ENCODE measurements at regions not wholly inside any gene's neighbourhood (a gene's known extent, or its start where the extent isn't known, plus 50 kb on each side); places are given as distances from the start of the nearest gene placed in this dataset.

DNA sequence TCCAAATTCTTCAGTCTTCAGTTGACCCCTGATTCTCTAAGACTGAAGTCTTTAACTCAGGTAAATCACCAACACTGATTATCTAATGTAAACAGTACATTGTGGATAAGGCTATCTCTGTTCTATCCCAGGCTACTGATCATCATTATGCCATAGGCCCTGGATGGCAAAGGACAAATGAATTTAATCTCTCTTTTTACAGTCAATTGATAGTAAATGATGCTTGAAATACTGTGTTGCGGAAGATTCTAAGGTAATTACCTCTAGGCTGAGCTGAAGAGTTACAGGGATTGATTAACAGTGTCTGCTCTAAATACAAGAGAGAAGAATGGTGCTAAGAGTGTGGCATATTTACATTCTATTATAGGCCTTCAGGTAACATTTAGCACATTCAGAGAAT, 264.7 kb downstream of the ACTL7B start:
- H3K9ac ChIP-seq (ENCODE audit: low read depth, low read length): no peak overlapping the region
- no peaks in the 10 kb centered on the region for H3K9me3 ChIP-seq (replicated peaks; ENCODE audit: low read length)
- H3K4me2 ChIP-seq (ENCODE audit: low read length): no peak overlapping the region
- no peaks in the 10 kb centered on the region for H3K36me3 ChIP-seq (ENCODE audit: insufficient read depth, low read length)
- peaks cover 31% of the 10 kb centered on the region for H3K27me3 ChIP-seq (ENCODE audit: control insufficient read depth, insufficient read depth, low read length)
- no peaks in the 10 kb centered on the region for H3K4me1 ChIP-seq (ENCODE audit: control insufficient read depth, insufficient read depth, low read length)
- no peak overlapping the region for H3K4me3 ChIP-seq (ENCODE audit: low read length)

DNA sequence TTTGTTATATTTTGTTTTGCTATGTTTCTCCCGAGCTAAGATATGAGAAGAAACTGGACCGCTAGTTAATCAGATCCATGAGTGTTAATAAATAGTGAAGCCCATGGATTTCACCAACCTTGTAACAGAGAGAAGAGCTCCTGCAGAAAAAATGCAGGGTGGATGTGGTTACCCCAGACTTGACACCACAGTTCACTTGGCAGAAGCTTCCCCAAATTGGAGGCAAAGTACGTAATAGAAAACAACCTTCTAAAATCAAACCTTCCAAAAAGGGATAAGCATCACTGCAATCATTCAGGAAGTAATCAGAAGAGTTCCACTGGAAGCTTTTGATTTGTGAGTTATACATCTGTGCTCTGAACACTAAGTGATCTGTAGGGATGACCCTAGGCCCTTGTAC, 267.5 kb downstream of the ACTL7B start:
- Histone ChIP-seq H3K4me2 (ENCODE audit: low read length) (no peak overlapping the region), H3K4me3 (ENCODE audit: low read length) (no peak overlapping the region), H3K4me1 (ENCODE audit: control insufficient read depth, insufficient read depth, low read length) (no peaks in the 10 kb centered on the region), H3K36me3 (ENCODE audit: insufficient read depth, low read length) (no peaks in the 10 kb centered on the region), H3K9me3 (replicated peaks; ENCODE audit: low read length) (no peaks in the 10 kb centered on the region), H3K27me3 (ENCODE audit: control insufficient read depth, insufficient read depth, low read length) (peaks cover 47% of the 10 kb centered on the region), H3K9ac (ENCODE audit: low read depth, low read length) (no peak overlapping the region)

DNA sequence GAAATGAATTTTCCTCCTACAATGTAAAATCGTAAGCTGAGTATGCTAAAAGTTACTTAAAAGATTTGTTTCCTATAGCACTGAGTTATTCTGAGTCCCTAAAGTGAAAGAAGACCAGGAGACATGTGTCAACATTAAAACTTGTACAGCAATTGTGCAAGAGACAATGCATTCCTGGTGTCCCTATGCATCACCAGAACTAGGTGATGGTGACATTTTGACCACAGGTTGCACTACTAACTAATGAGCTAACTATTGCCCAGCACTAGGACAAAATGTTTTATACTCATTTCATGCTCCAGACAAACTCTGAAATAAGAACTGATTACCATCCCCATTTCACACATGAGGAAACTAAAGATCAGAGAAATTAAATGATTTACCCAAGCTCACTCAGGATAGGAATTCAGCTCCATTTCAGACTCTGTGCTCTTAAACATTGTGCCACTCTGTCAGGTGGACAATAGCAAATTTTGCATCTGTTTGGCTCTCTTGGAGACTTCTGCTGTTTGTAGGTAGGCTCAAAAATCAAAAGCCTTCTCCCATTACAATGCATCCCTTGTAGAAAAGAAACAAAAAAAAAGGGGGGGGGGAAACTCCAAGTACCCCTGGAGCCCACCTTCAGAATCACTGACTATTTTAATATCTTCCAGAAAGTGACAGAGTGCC, 269.2 kb downstream of the ACTL7B start:
- no peaks in the 10 kb centered on the region for H3K4me1 ChIP-seq (ENCODE audit: control insufficient read depth, insufficient read depth, low read length)
- no peak overlapping the region for H3K4me3 ChIP-seq (ENCODE audit: low read length)
- peaks cover 51% of the 10 kb centered on the region for H3K27me3 ChIP-seq (ENCODE audit: control insufficient read depth, insufficient read depth, low read length)
- no peak overlapping the region for H3K4me2 ChIP-seq (ENCODE audit: low read length)
- H3K9me3 ChIP-seq (replicated peaks; ENCODE audit: low read length): no peaks in the 10 kb centered on the region
- H3K36me3 ChIP-seq (ENCODE audit: insufficient read depth, low read length): no peaks in the 10 kb centered on the region
- H3K9ac ChIP-seq (ENCODE audit: low read depth, low read length): no peak overlapping the region

DNA sequence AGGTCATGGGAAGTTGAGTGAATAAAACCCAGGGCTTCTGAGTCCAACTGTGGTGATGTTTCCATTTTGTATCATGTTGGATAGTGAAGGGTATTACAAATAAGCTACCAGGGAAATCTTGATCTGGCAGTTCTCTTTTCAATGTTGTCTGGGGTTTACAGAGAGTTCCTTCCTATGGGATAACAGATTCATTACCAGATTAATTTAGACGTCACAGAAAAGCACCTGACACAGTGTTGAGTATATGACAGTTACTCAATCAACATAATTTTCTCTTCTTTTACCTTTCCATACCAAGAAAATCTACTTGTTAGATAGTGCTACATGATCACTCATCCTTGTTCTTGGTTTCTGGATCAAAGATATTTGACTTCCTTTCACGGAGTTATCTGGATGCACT, 270.9 kb downstream of the ACTL7B start:
- Histone ChIP-seq H3K4me1 (ENCODE audit: control insufficient read depth, insufficient read depth, low read length) (peaks cover 3% of the 10 kb centered on the region), H3K4me3 (ENCODE audit: low read length) (no peak overlapping the region), H3K9ac (ENCODE audit: low read depth, low read length) (no peak overlapping the region), H3K27me3 (ENCODE audit: control insufficient read depth, insufficient read depth, low read length) (peaks cover 54% of the 10 kb centered on the region), H3K9me3 (replicated peaks; ENCODE audit: low read length) (no peaks in the 10 kb centered on the region), H3K4me2 (ENCODE audit: low read length) (no peak overlapping the region), H3K36me3 (ENCODE audit: insufficient read depth, low read length) (no peaks in the 10 kb centered on the region)

DNA sequence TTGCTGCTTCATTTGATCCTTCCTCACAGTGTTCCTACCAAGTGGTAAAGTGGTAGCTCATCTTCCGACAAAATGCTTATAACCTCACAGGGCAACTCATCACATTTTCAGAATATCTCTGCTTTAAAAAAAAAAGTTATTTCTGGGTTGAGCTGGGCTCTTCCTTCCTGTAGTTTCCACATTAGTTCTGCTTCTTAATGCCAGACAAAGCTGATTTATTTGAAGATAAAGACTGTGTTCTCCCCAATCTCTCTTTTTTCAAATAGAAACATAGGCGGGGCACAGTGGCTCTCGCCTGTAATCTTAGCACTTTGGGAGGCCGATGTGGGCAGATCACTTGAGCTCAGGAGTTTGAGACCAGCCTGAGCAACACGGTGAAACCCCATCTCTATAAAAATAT, 273.1 kb downstream of the ACTL7B start:
- Histone ChIP-seq H3K4me3 (ENCODE audit: low read length) (no peak overlapping the region), H3K9me3 (replicated peaks; ENCODE audit: low read length) (no peaks in the 10 kb centered on the region), H3K9ac (ENCODE audit: low read depth, low read length) (no peak overlapping the region), H3K4me1 (ENCODE audit: control insufficient read depth, insufficient read depth, low read length) (peaks cover 7% of the 10 kb centered on the region), H3K27me3 (ENCODE audit: control insufficient read depth, insufficient read depth, low read length) (peaks cover 44% of the 10 kb centered on the region), H3K4me2 (ENCODE audit: low read length) (no peak overlapping the region), H3K36me3 (ENCODE audit: insufficient read depth, low read length) (no peaks in the 10 kb centered on the region)

DNA sequence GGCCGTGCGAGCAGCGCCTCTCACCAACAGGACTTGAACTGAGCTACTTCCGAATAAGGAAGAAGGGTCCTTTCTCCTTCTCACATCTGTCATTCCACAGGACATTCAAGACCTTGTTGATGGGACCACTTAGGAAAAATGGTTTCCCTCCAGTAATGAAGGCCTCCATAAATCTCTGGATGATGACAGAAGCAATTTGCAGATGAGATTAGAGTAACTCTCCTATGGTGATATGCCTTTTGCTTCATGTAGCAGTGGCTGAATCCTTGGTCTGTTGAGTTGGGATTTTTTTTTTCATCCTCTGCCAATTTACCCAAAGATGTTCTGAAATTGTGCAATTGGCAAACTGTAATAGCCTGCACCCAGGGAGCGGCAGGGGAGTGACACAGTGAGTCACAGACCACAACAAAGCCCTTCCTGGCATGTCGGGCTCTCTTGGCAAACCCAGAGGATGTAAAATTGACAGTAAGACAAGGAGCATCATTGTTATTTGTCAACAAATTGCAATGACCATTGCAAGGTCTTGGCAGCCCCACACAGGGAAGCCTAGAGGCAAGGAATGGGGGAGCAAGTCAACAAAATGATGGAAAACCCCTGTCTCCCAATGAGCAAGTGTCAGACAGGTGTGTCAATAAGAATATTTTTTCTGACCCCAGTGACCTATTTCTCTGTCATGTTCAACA, 275.9 kb downstream of the ACTL7B start:
- Histone ChIP-seq H3K9me3 (replicated peaks; ENCODE audit: low read length) (no peaks in the 10 kb centered on the region), H3K4me1 (ENCODE audit: control insufficient read depth, insufficient read depth, low read length) (peaks cover 7% of the 10 kb centered on the region), H3K27me3 (ENCODE audit: control insufficient read depth, insufficient read depth, low read length) (peaks cover 31% of the 10 kb centered on the region), H3K9ac (ENCODE audit: low read depth, low read length) (no peak overlapping the region), H3K4me2 (ENCODE audit: low read length) (no peak overlapping the region), H3K4me3 (ENCODE audit: low read length) (no peak overlapping the region), H3K36me3 (ENCODE audit: insufficient read depth, low read length) (no peaks in the 10 kb centered on the region)

DNA sequence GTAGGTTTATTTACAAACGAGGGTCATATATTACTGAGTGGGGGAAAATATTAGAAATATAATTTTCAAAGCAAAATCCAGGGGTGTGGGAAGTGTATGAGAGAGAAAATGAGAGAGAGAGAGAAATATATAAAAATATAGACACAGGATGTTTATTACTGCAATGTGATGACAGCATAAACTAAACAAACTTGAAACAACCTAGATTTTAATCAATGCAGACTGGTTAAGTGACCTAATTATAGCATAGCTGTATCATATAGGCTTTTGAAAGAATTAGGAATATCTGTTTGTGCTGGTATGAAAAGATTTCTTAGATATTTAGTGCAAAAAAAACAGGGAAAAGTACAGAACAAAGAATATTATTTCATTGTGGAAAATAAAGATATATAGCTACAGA, 280.5 kb downstream of the ACTL7B start:
- Histone ChIP-seq H3K9me3 (replicated peaks; ENCODE audit: low read length) (no peaks in the 10 kb centered on the region), H3K9ac (ENCODE audit: low read depth, low read length) (no peak overlapping the region), H3K4me2 (ENCODE audit: low read length) (no peak overlapping the region), H3K27me3 (ENCODE audit: control insufficient read depth, insufficient read depth, low read length) (peaks cover 7% of the 10 kb centered on the region), H3K4me1 (ENCODE audit: control insufficient read depth, insufficient read depth, low read length) (peaks cover 7% of the 10 kb centered on the region), H3K36me3 (ENCODE audit: insufficient read depth, low read length) (no peaks in the 10 kb centered on the region), H3K4me3 (ENCODE audit: low read length) (no peak overlapping the region)

DNA sequence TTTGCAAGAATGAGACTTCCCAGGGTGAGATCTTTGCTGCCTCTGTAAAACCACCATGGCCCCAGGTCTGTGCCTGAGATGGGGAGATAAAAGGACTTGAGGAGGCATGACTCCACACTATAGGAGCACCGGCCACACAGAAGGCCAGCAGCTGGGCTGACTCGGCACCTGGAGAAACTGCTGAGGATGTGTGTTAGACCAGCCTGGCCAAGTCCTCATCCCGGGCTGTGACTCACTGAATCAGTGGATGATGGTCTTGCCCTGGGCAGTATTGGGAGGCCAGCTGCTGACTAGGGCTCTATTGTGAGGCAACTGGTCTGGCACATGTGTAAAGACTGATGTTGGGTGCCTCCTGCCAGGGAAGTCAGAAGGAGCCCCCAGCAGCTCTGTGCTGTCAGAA, 286.2 kb downstream of the ACTL7B start:
- peaks cover 5% of the 10 kb centered on the region for H3K4me1 ChIP-seq (ENCODE audit: control insufficient read depth, insufficient read depth, low read length)
- H3K4me3 ChIP-seq (ENCODE audit: low read length): no peak overlapping the region
- H3K36me3 ChIP-seq (ENCODE audit: insufficient read depth, low read length): no peaks in the 10 kb centered on the region

DNA sequence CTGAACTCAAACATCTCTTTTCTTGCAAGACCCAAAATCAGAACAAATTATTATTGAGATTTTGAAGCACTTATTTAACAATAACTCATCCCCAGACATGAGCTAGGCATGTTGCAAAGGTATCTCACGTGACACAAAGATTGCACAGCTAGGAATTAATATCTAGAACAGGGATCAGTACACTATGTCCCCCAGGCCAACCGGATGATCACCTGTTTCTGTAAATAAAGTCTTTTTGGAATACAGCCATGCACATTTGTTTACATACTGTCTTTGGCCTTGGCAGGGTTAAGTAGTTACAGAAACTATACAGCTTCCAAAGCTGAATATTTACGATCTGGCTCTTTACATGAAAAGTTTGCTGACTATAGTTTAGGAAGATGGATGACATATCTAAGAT, 287.7 kb downstream of the ACTL7B start:
- Histone ChIP-seq H3K9me3 (replicated peaks; ENCODE audit: low read length) (no peaks in the 10 kb centered on the region), H3K4me2 (ENCODE audit: low read length) (no peak overlapping the region), H3K36me3 (ENCODE audit: insufficient read depth, low read length) (no peaks in the 10 kb centered on the region), H3K9ac (ENCODE audit: low read depth, low read length) (no peak overlapping the region), H3K4me1 (ENCODE audit: control insufficient read depth, insufficient read depth, low read length) (peaks cover 5% of the 10 kb centered on the region), H3K27me3 (ENCODE audit: control insufficient read depth, insufficient read depth, low read length) (no peaks in the 10 kb centered on the region), H3K4me3 (ENCODE audit: low read length) (no peak overlapping the region)

More for the DNA sequence above, 286.2 kb downstream of the ACTL7B start:
- Histone ChIP-seq H3K27me3 (ENCODE audit: control insufficient read depth, insufficient read depth, low read length) (no peaks in the 10 kb centered on the region), H3K4me2 (ENCODE audit: low read length) (no peak overlapping the region), H3K9me3 (replicated peaks; ENCODE audit: low read length) (no peaks in the 10 kb centered on the region), H3K9ac (ENCODE audit: low read depth, low read length) (no peak overlapping the region)

DNA sequence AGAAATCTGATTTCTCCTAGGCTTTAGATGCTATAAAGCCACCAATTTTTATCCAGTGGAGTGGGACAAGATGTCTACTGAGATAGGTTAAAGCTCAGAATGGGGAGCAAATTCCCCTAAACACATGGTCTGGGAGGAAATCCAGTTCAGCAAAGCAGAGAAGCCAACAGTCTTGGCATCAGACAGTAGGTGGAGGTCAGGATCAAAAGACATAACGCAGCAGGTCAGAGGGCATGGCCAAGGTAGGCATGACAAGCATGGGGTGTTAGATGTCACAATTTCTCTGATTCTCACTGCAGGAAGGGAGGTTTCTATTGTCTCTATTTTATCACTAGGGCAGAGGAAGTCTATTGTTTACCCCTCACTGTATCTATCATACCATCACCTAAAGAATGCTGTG, 288.2 kb downstream of the ACTL7B start:
- Histone ChIP-seq H3K9me3 (replicated peaks; ENCODE audit: low read length) (no peaks in the 10 kb centered on the region), H3K4me1 (ENCODE audit: control insufficient read depth, insufficient read depth, low read length) (peaks cover 5% of the 10 kb centered on the region), H3K9ac (ENCODE audit: low read depth, low read length) (no peak overlapping the region), H3K4me3 (ENCODE audit: low read length) (no peak overlapping the region), H3K27me3 (ENCODE audit: control insufficient read depth, insufficient read depth, low read length) (no peaks in the 10 kb centered on the region), H3K4me2 (ENCODE audit: low read length) (no peak overlapping the region), H3K36me3 (ENCODE audit: insufficient read depth, low read length) (no peaks in the 10 kb centered on the region)

DNA sequence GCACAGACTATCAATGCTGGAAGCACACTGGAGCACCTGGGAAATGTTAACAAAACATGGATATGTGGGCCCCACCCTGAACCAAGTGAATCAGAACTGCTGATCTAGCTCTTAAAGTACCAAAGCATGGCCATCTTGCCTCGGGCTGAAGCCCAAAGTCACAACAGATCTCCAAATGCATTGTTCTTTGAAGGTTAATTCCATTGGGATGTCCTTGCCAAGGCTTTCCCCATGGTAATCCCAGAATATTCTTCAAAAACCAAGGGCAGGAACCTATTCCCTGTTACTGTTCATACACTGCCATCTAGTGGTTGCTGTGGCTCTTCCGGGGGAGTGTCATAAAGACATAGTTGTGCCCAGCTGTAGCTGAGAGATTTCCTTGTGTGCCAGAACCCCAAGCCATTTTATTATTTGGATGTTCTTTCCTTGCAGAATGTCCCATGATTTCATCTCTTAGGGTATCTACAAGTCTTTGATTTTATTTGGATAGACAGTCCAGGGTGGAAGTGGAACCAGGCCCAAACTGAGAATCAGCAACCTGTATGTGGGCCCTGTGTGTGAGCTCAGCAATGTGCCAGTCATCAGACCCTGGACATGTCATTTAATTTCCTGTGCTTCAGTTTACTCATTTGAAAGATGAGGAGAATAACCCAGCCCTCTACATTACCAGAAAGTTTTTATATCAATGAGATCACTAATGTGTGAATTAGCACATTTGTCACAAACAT, 290.0 kb downstream of the ACTL7B start:
- Histone ChIP-seq H3K4me2 (ENCODE audit: low read length) (no peak overlapping the region), H3K4me3 (ENCODE audit: low read length) (no peak overlapping the region), H3K9me3 (replicated peaks; ENCODE audit: low read length) (no peaks in the 10 kb centered on the region), H3K27me3 (ENCODE audit: control insufficient read depth, insufficient read depth, low read length) (no peaks in the 10 kb centered on the region), H3K4me1 (ENCODE audit: control insufficient read depth, insufficient read depth, low read length) (peaks cover 5% of the 10 kb centered on the region), H3K36me3 (ENCODE audit: insufficient read depth, low read length) (no peaks in the 10 kb centered on the region), H3K9ac (ENCODE audit: low read depth, low read length) (no peak overlapping the region)
